ENCODE measurements at regions not wholly inside any gene's neighbourhood (a gene's known extent, or its start where the extent isn't known, plus 50 kb on each side); places are given as distances from the start of the nearest gene placed in this dataset.

DNA sequence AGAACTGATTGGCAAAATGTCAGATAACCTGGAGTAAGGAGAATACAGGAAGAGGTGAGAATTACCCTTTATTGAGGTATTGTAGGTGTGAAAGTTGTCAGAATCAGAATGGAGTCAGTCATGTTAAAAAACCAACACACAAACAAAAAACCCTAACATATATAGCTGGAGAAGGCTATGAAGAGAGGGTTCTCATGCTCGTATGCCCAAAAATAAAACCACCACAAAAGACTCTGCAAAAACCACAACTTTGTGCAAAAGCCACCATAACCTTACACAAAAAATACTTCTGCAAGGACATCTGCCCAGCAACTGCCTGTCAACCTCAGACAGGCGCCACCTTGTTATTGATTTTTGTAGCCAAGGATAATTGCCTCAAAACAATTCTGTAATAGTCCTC, 136.0 kb downstream of the CD47 start:
- POLR2A ChIA-PET: no interaction called here
- Histone ChIP-seq H3K4me3 (ENCODE audit: low read depth, low read length) (no peak overlapping the region), H3K27ac (ENCODE audit: low read depth, low read length) (no peak overlapping the region), H3K27me3 (ENCODE audit: control insufficient read depth, insufficient read depth, low read length) (no peaks in the 10 kb centered on the region), H3K9me3 (ENCODE audit: control insufficient read depth, insufficient read depth, low read length) (no peaks in the 10 kb centered on the region)
- no peak for DNase-seq (ENCODE audit: low read depth, low spot score)
- CTCF ChIA-PET: interaction anchor here (3.2 kb wide), 1 partner anchor 27 kb away, joined by 11 read pairs; no protein-coding TSS in a partner anchor
- TF ChIP-seq, protein P1, sequence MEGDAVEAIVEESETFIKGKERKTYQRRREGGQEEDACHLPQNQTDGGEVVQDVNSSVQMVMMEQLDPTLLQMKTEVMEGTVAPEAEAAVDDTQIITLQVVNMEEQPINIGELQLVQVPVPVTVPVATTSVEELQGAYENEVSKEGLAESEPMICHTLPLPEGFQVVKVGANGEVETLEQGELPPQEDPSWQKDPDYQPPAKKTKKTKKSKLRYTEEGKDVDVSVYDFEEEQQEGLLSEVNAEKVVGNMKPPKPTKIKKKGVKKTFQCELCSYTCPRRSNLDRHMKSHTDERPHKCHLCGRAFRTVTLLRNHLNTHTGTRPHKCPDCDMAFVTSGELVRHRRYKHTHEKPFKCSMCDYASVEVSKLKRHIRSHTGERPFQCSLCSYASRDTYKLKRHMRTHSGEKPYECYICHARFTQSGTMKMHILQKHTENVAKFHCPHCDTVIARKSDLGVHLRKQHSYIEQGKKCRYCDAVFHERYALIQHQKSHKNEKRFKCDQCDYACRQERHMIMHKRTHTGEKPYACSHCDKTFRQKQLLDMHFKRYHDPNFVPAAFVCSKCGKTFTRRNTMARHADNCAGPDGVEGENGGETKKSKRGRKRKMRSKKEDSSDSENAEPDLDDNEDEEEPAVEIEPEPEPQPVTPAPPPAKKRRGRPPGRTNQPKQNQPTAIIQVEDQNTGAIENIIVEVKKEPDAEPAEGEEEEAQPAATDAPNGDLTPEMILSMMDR (IDR thresholded peaks at IDR 0.05; ENCODE audit: low read depth, low read length): no peak

- H3K4me3 ChIP-seq (ENCODE audit: low read depth, low read length): no peak overlapping the region
- CTCF ChIA-PET: interaction anchor here (1.3 kb wide), 1 partner anchor 27 kb away, joined by 3 read pairs; no protein-coding TSS in a partner anchor
- no peaks in the 10 kb centered on the region for H3K9me3 ChIP-seq (ENCODE audit: control insufficient read depth, insufficient read depth, low read length)
- POLR2A ChIA-PET: no interaction called here
- no peaks in the 10 kb centered on the region for H3K27me3 ChIP-seq (ENCODE audit: control insufficient read depth, insufficient read depth, low read length)
- no peak for DNase-seq (ENCODE audit: low read depth, low spot score)
- TF ChIP-seq, protein P1 (IDR thresholded peaks at IDR 0.05; ENCODE audit: low read depth, low read length): no peak
- no peak overlapping the region for H3K27ac ChIP-seq (ENCODE audit: low read depth, low read length)
Measured at GRCh38 chr3:107953722-107954121, 137.1 kb downstream of the CD47 start.

DNA sequence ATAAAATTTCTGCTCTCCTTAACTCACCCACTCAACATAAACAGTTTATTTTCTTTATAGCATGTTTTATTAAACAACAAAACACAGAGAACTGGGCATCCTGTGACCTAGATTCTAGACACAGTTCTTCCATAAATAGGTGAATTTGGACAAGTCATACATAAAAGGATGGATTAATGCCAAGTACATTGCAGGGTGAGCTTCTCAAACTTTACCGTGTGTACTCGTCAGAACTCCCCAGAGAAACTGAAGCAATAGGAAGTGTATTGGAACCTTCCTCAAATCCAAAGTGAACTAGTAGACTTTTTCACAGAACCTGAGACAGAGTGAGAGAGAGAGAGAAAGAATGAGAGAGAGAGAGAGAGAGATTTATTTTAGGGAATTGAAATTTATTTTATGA, 139.7 kb downstream of the CD47 start:
- DNase-seq (ENCODE audit: low read depth, low spot score): no peak
- H3K4me3 ChIP-seq (ENCODE audit: low read depth, low read length): no peak overlapping the region
- CTCF ChIA-PET: interaction anchor here (2.3 kb wide), 1 partner anchor 24 kb away, joined by 11 read pairs; no protein-coding TSS in a partner anchor
- H3K27ac ChIP-seq (ENCODE audit: low read depth, low read length): no peak overlapping the region
- H3K27me3 ChIP-seq (ENCODE audit: control insufficient read depth, insufficient read depth, low read length): no peaks in the 10 kb centered on the region
- POLR2A ChIA-PET: no interaction called here
- H3K9me3 ChIP-seq (ENCODE audit: control insufficient read depth, insufficient read depth, low read length): no peaks in the 10 kb centered on the region
- TF ChIP-seq, protein P1 (IDR thresholded peaks at IDR 0.05; ENCODE audit: low read depth, low read length): no peak

GRCh38 chr3:107950417-107950816, 140.4 kb downstream of the CD47 start:
- Histone ChIP-seq H3K27me3 (ENCODE audit: control insufficient read depth, insufficient read depth, low read length) (no peaks in the 10 kb centered on the region), H3K27ac (ENCODE audit: low read depth, low read length) (no peak overlapping the region), H3K4me3 (ENCODE audit: low read depth, low read length) (no peak overlapping the region), H3K9me3 (ENCODE audit: control insufficient read depth, insufficient read depth, low read length) (no peaks in the 10 kb centered on the region)
- CTCF ChIA-PET: interaction anchor here (1.3 kb wide), 1 partner anchor 527 kb away, joined by 4 read pairs; no protein-coding TSS in a partner anchor
- TF ChIP-seq, protein P1 (IDR thresholded peaks at IDR 0.05; ENCODE audit: low read depth, low read length): no peak
- no peak for DNase-seq (ENCODE audit: low read depth, low spot score)
- POLR2A ChIA-PET: no interaction called here

DNA sequence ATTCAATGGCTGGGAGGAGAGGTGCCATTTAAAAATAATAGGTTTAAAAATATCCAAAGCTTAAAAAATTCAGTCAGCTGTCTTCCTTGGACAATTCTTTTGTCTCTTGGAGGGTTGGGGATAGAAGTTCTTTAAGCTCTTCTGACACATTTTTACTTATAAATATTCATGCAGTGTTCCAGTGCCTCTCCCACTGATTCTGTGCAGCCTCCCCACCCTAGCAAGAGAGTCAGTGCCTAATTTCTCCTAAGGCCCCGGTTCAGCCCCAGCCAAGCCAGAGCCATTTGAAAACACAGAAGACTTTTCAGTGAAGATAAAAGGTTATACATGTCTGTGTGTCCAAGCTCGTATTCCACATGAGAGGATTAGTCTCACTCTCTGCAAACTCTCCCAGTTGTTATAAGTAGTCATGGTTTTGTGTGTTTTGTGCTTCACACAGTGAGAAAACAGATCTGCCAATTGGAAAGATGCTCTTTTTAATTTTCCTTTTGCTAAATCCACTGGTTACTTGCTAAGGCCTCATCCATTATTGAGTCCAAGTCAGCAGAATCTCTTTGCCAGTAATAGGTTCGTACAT, 141.3 kb downstream of the CD47 start:
- ChIA-PET POLR2A (no interaction called here), CTCF (interaction anchor here (1.3 to 3.2 kb wide), 2 partner anchors 22 to 528 kb away, joined by 4 to 14 read pairs; no protein-coding TSS in a partner anchor)
- TF ChIP-seq, protein P1 (IDR thresholded peaks at IDR 0.05; ENCODE audit: low read depth, low read length): no peak
- Histone ChIP-seq H3K9me3 (ENCODE audit: control insufficient read depth, insufficient read depth, low read length) (no peaks in the 10 kb centered on the region), H3K27ac (ENCODE audit: low read depth, low read length) (no peak overlapping the region), H3K4me3 (ENCODE audit: low read depth, low read length) (no peak overlapping the region), H3K27me3 (ENCODE audit: control insufficient read depth, insufficient read depth, low read length) (no peaks in the 10 kb centered on the region)
- DNase-seq (ENCODE audit: low read depth, low spot score): no peak

Data from AG04450 (cell line).